RWPE2 (cell line): ENCODE measurements at regions not wholly inside any gene's neighbourhood (a gene's known extent, or its start where the extent isn't known, plus 50 kb on each side); places are given as distances from the start of the nearest gene placed in this dataset.

ENCODE experiments used
- ATAC-seq: fragments of 200-7000 bp; cut with Tn5 transposase; 3 replicates; pipeline ENCODE4 v1.9.1; 2021; ENCODE audit warnings: low read depth
- DNase-seq: peaks from one replicate; pipeline ENCODE4 v3.0.0-alpha.2; 2020; ENCODE audit warnings: low spot score
- H3K27ac ChIP-seq: fragments of 450-650 bp; 2 replicates; pipeline ENCODE4 v1.5.1; 2017; ENCODE audit warnings: mild to moderate bottlenecking; ENCODE audit not compliant: poor library complexity, severe bottlenecking
- H3K27me3 ChIP-seq: fragments of 250-450 bp; sonication (Bioruptor Pico); 2 replicates; pipeline ENCODE4 v1.5.1; 2021; ENCODE audit warnings: mild to moderate bottlenecking, moderate library complexity; ENCODE audit not compliant: insufficient read depth, poor library complexity, severe bottlenecking
- H3K36me3 ChIP-seq: fragments of 250-450 bp; sonication (Bioruptor Pico); 2 replicates; pipeline ENCODE4 v1.5.1; 2020; ENCODE audit warnings: low read depth, mild to moderate bottlenecking, moderate library complexity
- H3K4me1 ChIP-seq: fragments of 250-450 bp; sonication (Bioruptor Pico); 2 replicates; pipeline ENCODE4 v1.5.1; 2021; ENCODE audit warnings: mild to moderate bottlenecking, moderate library complexity; ENCODE audit not compliant: insufficient read depth, poor library complexity, severe bottlenecking
- H3K4me3 ChIP-seq: fragments of 250-450 bp; sonication (Bioruptor Pico); 2 replicates; pipeline ENCODE4 v1.5.1; 2021; ENCODE audit warnings: mild to moderate bottlenecking, moderate library complexity; ENCODE audit not compliant: severe bottlenecking
- H3K9me3 ChIP-seq: fragments of 250-450 bp; sonication (Bioruptor Pico); 2 replicates; pipeline ENCODE4 v1.5.1; 2021; ENCODE audit warnings: mild to moderate bottlenecking, moderate library complexity; ENCODE audit not compliant: severe bottlenecking
- CTCF ChIP-seq: fragments of 450-650 bp; IDR thresholded peaks from one replicate; pipeline ENCODE4 v1.5.1; 2017; ENCODE audit warnings: mild to moderate bottlenecking, moderate library complexity; ENCODE audit not compliant: poor library complexity, severe bottlenecking

GRCh38 chr13:98089246-98089645 is 53.6 kb upstream of the FARP1 start:
- Histone ChIP-seq H3K4me3 (no peak overlapping the region), H3K27ac (no peak overlapping the region), H3K36me3 (no peaks in the 10 kb centered on the region), H3K27me3 (no peaks in the 10 kb centered on the region), H3K4me1 (no peaks in the 10 kb centered on the region), H3K9me3 (no peaks in the 10 kb centered on the region)
- no peak for TF ChIP-seq CTCF
- DNase-seq (no peak), ATAC-seq (no peak)

DNA sequence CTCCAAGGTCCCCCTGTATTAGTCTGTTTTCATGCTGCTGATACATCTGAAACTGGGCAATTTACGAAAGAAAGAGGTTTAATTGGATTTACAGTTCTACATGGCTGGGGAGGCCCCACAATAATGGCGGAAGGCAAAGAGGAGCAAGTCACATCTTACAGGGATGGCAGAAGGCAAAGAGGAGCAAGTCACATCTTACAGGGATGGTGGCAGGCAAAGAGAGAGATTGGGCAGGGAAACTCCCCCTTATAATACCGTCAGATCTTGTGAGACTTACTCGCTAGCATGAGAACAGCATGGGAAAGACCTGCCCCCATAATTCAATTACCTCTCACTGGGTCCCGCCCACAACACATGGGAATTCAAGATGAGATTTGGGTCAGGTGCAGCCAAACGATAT is 50.0 kb upstream of the FARP1 start:
- H3K9me3 ChIP-seq: no peaks in the 10 kb centered on the region
- TF ChIP-seq CTCF: no peak

More for the DNA sequence above, 50.0 kb upstream of the FARP1 start:
- ATAC-seq (no peak), DNase-seq (no peak)
- H3K4me1 ChIP-seq: no peaks in the 10 kb centered on the region
- no peaks in the 10 kb centered on the region for H3K27me3 ChIP-seq
- no peak overlapping the region for H3K4me3 ChIP-seq
- no peaks in the 10 kb centered on the region for H3K36me3 ChIP-seq
- no peak overlapping the region for H3K27ac ChIP-seq
